ENCODE measurements at regions not wholly inside any gene's neighbourhood (a gene's known extent, or its start where the extent isn't known, plus 50 kb on each side); places are given as distances from the start of the nearest gene placed in this dataset.

GRCh38 chr1:82266351-82266750, 465.6 kb downstream of the ADGRL2 start:
- Histone ChIP-seq H3K9me3 (replicated peaks in 1 of 3) (no peaks in the 10 kb centered on the region), H3K36me3 (replicated peaks in 1 of 2) (no peaks in the 10 kb centered on the region), H3K4me1 (replicated peaks in 1 of 2) (no peaks in the 10 kb centered on the region), H3K4me3 (no peak overlapping the region), H3K27me3 (no peaks in the 10 kb centered on the region), H3K27ac (no peak overlapping the region)
- TF ChIP-seq CTCF (IDR thresholded peaks at IDR 0.05) (no peak), POLR2A (IDR thresholded peaks at IDR 0.05) (no peak)
- 58 to 94% (median 71%) methylated on average over 1 of the region's 1 CpG for WGBS, 4 donors
- DNase-seq = no peak
- intact Hi-C loops (cut with DNase I) = no loop called here

- H3K27me3 ChIP-seq = no peaks in the 10 kb centered on the region
- no peaks in the 10 kb centered on the region for H3K4me1 ChIP-seq (replicated peaks in 1 of 2)
Observed at GRCh38 chr1:82265436-82265835, 464.7 kb downstream of the ADGRL2 start.

GRCh38 chr1:82264802-82265201, 464.1 kb downstream of the ADGRL2 start:
- Histone ChIP-seq H3K27me3 (no peaks in the 10 kb centered on the region), H3K4me1 (replicated peaks in 1 of 2) (no peaks in the 10 kb centered on the region), H3K36me3 (replicated peaks in 1 of 2) (no peaks in the 10 kb centered on the region), H3K4me3 (no peak overlapping the region), H3K9me3 (replicated peaks in 1 of 3) (no peaks in the 10 kb centered on the region), H3K27ac (no peak overlapping the region)
- 69 to 78% (median 76%) methylated on average over 3 of the region's 3 CpGs for WGBS, 4 donors
- DNase-seq = no peak
- intact Hi-C loops (cut with DNase I) = no loop called here
- TF ChIP-seq POLR2A (IDR thresholded peaks at IDR 0.05) (no peak), CTCF (IDR thresholded peaks at IDR 0.05) (no peak)

More at GRCh38 chr1:82265436-82265835, 464.7 kb downstream of the ADGRL2 start:
- Histone ChIP-seq H3K27ac (no peak overlapping the region), H3K4me3 (no peak overlapping the region), H3K36me3 (replicated peaks in 1 of 2) (no peaks in the 10 kb centered on the region), H3K9me3 (replicated peaks in 1 of 3) (no peaks in the 10 kb centered on the region)
- 71 to 90% (median 77%) methylated on average over 5 of the region's 5 CpGs for WGBS, 4 donors
- no peak for DNase-seq
- intact Hi-C loops (cut with DNase I) = no loop called here
- TF ChIP-seq POLR2A (IDR thresholded peaks at IDR 0.05) (no peak), CTCF (IDR thresholded peaks at IDR 0.05) (no peak)

GRCh38 chr1:82263396-82263795, 462.7 kb downstream of the ADGRL2 start:
- DNase-seq = no peak
- intact Hi-C loops (cut with DNase I) = no loop called here
- H3K27me3 ChIP-seq = no peaks in the 10 kb centered on the region
- H3K27ac ChIP-seq = no peak overlapping the region
- H3K4me1 ChIP-seq (replicated peaks in 1 of 2) = no peaks in the 10 kb centered on the region
- no peaks in the 10 kb centered on the region for H3K36me3 ChIP-seq (replicated peaks in 1 of 2)
- H3K4me3 ChIP-seq = no peak overlapping the region
- H3K9me3 ChIP-seq (replicated peaks in 1 of 3) = no peaks in the 10 kb centered on the region
- 62 to 75% (median 70%) methylated on average over 1 of the region's 1 CpG for WGBS, 4 donors
- TF ChIP-seq CTCF (IDR thresholded peaks at IDR 0.05) (no peak), POLR2A (IDR thresholded peaks at IDR 0.05) (no peak)

All from adrenal gland (tissue), 9 donors.